SK-N-MC (cell line): ENCODE measurements at regions not wholly inside any gene's neighbourhood (a gene's known extent, or its start where the extent isn't known, plus 50 kb on each side); places are given as distances from the start of the nearest gene placed in this dataset.

Source experiments
- EZH2 ChIP-seq: fragments of 200-600 bp; sonication (generic); IDR thresholded peaks from one replicate; pipeline ENCODE4 v1.6.1; 2017; ENCODE audit warnings: antibody characterized with exemption
- POLR2AphosphoS5 ChIP-seq: IDR thresholded peaks from 2 replicates; pipeline ENCODE4 v1.6.1; 2012; ENCODE audit warnings: mild to moderate bottlenecking, low read depth, low read length, borderline replicate concordance

DNA sequence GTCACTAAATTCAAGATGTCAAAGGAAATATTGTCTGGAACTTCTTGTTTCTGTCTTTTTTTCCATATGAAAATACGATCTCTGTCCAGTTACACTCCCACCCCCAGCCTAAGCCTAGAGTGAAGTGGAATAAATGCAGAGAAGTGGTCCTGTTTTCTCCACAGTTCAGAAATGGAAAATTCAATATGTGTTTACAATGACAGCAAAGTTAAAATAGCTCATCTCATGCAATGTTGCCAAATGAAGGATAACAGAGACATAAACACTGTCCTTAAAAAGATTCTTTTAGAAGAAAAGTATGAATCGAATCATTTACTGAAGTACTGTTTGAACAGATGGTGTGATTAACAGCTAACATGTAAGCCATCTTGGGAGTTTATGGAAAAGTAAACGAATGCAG lies 160.8 kb upstream of the STK26 start:
- TF ChIP-seq POLR2AphosphoS5 (no peak), EZH2 (no peak)
